GM12878 (cell line): ENCODE measurements at regions not wholly inside any gene's neighbourhood (a gene's known extent, or its start where the extent isn't known, plus 50 kb on each side); places are given as distances from the start of the nearest gene placed in this dataset.

Experiments used
- ATAC-seq: fragments of 200-7000 bp; cut with Tn5 transposase; 3 replicates; pipeline ENCODE4 v1.9.1; 2020; ENCODE audit warnings: mild to moderate bottlenecking, moderate library complexity
- BruUV-seq: library from RNA; stranded (reverse); fragments of 400-500 nt; replicated peaks from 2 replicates; lab custom pipeline; 2021; lab: Mats Ljungman, UMichigan
- CTCF ChIA-PET: fragments of 300-600 bp; sonication (Branson Sonifier 250); formaldehyde crosslinking; extraction: SDS; loops from one replicate; lab custom pipeline; 2021; ENCODE audit warnings: inconsistent platforms; lab: Yijun Ruan, JAX
- POLR2A ChIA-PET: fragments of 350-600 bp; formaldehyde crosslinking; extraction: SDS; loops from one replicate; lab custom pipeline; 2021; ENCODE audit warnings: inconsistent platforms; lab: Charles Lee
- RAD21 ChIA-PET: fragments of 300-600 bp; sonication (Branson Sonifier 250); formaldehyde crosslinking; loops from one replicate; lab custom pipeline; 2023; ENCODE audit warnings: antibody characterized with exemption; ENCODE audit not compliant: unreplicated experiment; lab: Charles Lee
- SMC1A ChIA-PET: fragments of 300-600 bp; sonication (Branson Sonifier 250); formaldehyde crosslinking; loops from one replicate; lab custom pipeline; 2023; ENCODE audit not compliant: unreplicated experiment, uncharacterized antibody; lab: Charles Lee
- DNase-seq: peaks from one replicate; pipeline ENCODE4 v3.0.0-alpha.2; 2011; ENCODE audit warnings: low read depth, low spot score
- FAIRE-seq: peaks from 3 replicates; lab custom pipeline; 2011; peaks lifted over from hg19 to GRCh38; lab: Jason Lieb, UNC
- H2AFZ ChIP-seq: 2 replicates; pipeline ENCODE4 v1.6.0; 2011; ENCODE audit warnings: low read depth, low read length, control low read depth; ENCODE audit not compliant: control insufficient read depth
- H3K27ac ChIP-seq: 2 replicates; pipeline ENCODE4 v1.5.1; 2011; ENCODE audit warnings: control low read depth; ENCODE audit not compliant: control insufficient read depth, insufficient read depth
- H3K27me3 ChIP-seq, 2 experiments: replicated peaks in 1 of 2; 2 replicates each; pipeline versions ENCODE4 v1.6.0 to v1.6.1; 2011; ENCODE audit warnings: low read length in 1 of 2; ENCODE audit not compliant: control insufficient read depth in 2 of 2, insufficient read depth in 2 of 2
- H3K36me3 ChIP-seq, 2 experiments: 2 replicates each; pipeline ENCODE4 v1.5.1; 2011; ENCODE audit warnings: low read length in 1 of 2; ENCODE audit not compliant: control insufficient read depth in 2 of 2, insufficient read depth in 2 of 2
- H3K4me1 ChIP-seq: 2 replicates; pipeline ENCODE4 v1.6.1; 2011; ENCODE audit warnings: mild to moderate bottlenecking, low read length, moderate library complexity, mixed read lengths; ENCODE audit not compliant: control insufficient read depth, insufficient read depth
- H3K4me2 ChIP-seq: 2 replicates; pipeline ENCODE4 v1.6.0; 2011; ENCODE audit warnings: control low read depth; ENCODE audit not compliant: control insufficient read depth, insufficient read depth
- H3K4me3 ChIP-seq: fragments of 200-600 bp; sonication (generic); 2 replicates; pipeline ENCODE4 v1.5.1; 2016
- H3K79me2 ChIP-seq: 2 replicates; pipeline ENCODE4 v1.6.0; 2011; ENCODE audit warnings: low read length; ENCODE audit not compliant: control insufficient read depth, insufficient read depth
- H3K9ac ChIP-seq: 2 replicates; pipeline ENCODE4 v1.8.0; 2011; ENCODE audit warnings: low read length, control low read depth, mixed read lengths; ENCODE audit not compliant: control insufficient read depth, insufficient read depth
- H3K9me3 ChIP-seq: replicated peaks from 3 replicates; pipeline ENCODE4 v1.5.1; 2011; ENCODE audit warnings: mild to moderate bottlenecking, low read length; ENCODE audit not compliant: control insufficient read depth, insufficient read depth
- H4K20me1 ChIP-seq: 2 replicates; pipeline ENCODE4 v1.6.0; 2011; ENCODE audit not compliant: control insufficient read depth, insufficient read depth
- ATF7 ChIP-seq: fragments of 450-650 bp; IDR thresholded peaks from 2 replicates; pipeline ENCODE4 v1.6.1; 2016; ENCODE audit warnings: low read depth, mild to moderate bottlenecking
- BHLHE40 ChIP-seq, 2 experiments: fragments of 450-650 bp in 1 of 2; IDR thresholded peaks; 2 replicates each; pipeline ENCODE4 v1.6.1; 2011 to 2017; ENCODE audit warnings: low read depth in 2 of 2, borderline replicate concordance in 1 of 2, improper control_type of control experiment in 1 of 2, low read length in 1 of 2, mild to moderate bottlenecking in 1 of 2
- BRCA1 ChIP-seq: IDR thresholded peaks from 2 replicates; pipeline ENCODE4 v1.6.1; 2011; ENCODE audit warnings: low read depth, low read length, improper control_type of control experiment
- HDGF ChIP-seq: fragments of 450-650 bp; IDR thresholded peaks from 2 replicates; pipeline ENCODE4 v1.6.1; 2016; ENCODE audit warnings: antibody characterized with exemption
- MEF2A ChIP-seq: IDR thresholded peaks from 2 replicates; pipeline ENCODE4 v1.6.1; 2011; ENCODE audit warnings: low read depth, mild to moderate bottlenecking, low read length, moderate library complexity; ENCODE audit not compliant: insufficient read depth
- MTA3 ChIP-seq: IDR thresholded peaks from 2 replicates; pipeline ENCODE4 v1.6.1; 2012; ENCODE audit warnings: low read length, inconsistent platforms, borderline replicate concordance
- MYC ChIP-seq: IDR thresholded peaks from 2 replicates; pipeline ENCODE4 v1.6.1; 2011; ENCODE audit warnings: mild to moderate bottlenecking, low read length, moderate library complexity, inconsistent platforms; ENCODE audit not compliant: insufficient read depth, insufficient replicate concordance, insufficient read length, severe bottlenecking
- POLR2AphosphoS5 ChIP-seq: IDR thresholded peaks from 2 replicates; pipeline ENCODE4 v1.6.1; 2011; ENCODE audit warnings: mild to moderate bottlenecking, low read length, inconsistent platforms
- SIN3A ChIP-seq: IDR thresholded peaks from 2 replicates; pipeline ENCODE4 v1.6.1; 2012; ENCODE audit warnings: low read depth, low read length, improper control_type of control experiment
- SMAD5 ChIP-seq: IDR thresholded peaks from 2 replicates; pipeline ENCODE4 v1.6.1; 2016; ENCODE audit warnings: antibody characterized with exemption, low read depth
- STAT3 ChIP-seq: IDR thresholded peaks from 2 replicates; pipeline ENCODE4 v1.6.1; 2011; ENCODE audit warnings: low read depth, low read length, improper control_type of control experiment
- ZZZ3 ChIP-seq: IDR thresholded peaks from 2 replicates; pipeline ENCODE4 v1.6.1; 2011; ENCODE audit warnings: low read depth; ENCODE audit not compliant: control insufficient read depth, insufficient read length
- WGBS: methylation state at CpG from one replicate; pipeline ENCODE4 v1.1.6; 2016; ENCODE audit warnings: low lambda C conversion rate; ENCODE audit not compliant: insufficient replicate concordance, insufficient coverage; ENCODE audit errors: missing lambda C conversion rate; 5-methylcytosine and 5-hydroxymethylcytosine counted together
- in situ Hi-C: fragments of 300-500 bp; cut with MboI; formaldehyde crosslinking; loops from 9 replicates; pipeline ENCODE4 v1.14.3; 2018; ENCODE audit warnings: mixed read lengths
- intact Hi-C: fragments of 100-400 bp; cut with micrococcal nuclease; formaldehyde crosslinking; loops from one replicate; pipeline ENCODE4 v1.14.2; 2022; ENCODE audit not compliant: unreplicated experiment
- TF ChIP-seq, protein P1 (sequence below): fragments of 450-650 bp; IDR thresholded peaks from 2 replicates; pipeline ENCODE4 v1.6.1; 2017; ENCODE audit warnings: low read depth, mild to moderate bottlenecking, moderate library complexity
- TF ChIP-seq, protein P2 (sequence below): fragments of 450-650 bp; IDR thresholded peaks from 2 replicates; pipeline ENCODE4 v1.6.1; 2017; ENCODE audit warnings: antibody characterized with exemption, mild to moderate bottlenecking, moderate library complexity
- TF ChIP-seq, protein P3 (sequence below): fragments of 450-650 bp; IDR thresholded peaks from 2 replicates; pipeline ENCODE4 v1.6.1; 2016; ENCODE audit warnings: mild to moderate bottlenecking, moderate library complexity, borderline replicate concordance
- TF ChIP-seq, protein P4 (sequence below): fragments of 450-650 bp; IDR thresholded peaks from 2 replicates; pipeline ENCODE4 v1.6.1; 2016; ENCODE audit warnings: mild to moderate bottlenecking

DNA sequence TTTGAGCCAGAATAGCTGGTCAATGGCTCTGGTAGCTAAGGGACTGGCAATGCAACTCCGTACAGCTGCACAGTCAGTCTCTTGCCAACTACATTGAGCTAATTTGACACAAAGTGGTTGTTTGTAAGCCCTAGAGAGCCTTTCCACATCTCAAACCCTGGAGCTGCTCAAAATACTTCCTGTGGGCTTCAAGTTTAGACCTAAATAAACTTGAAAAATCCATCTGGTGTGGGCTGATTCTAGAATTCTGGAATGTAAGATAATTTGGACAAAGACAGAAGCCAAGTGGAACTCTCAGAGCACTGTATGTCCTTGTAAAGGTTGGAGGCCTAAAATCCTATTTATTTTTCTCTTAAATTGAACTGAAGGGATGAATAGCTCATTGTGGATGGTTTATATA, 380.8 kb downstream of the SPRY1 start:
- H3K36me3 ChIP-seq, result no peaks in the 10 kb centered on the region
- intact Hi-C loops (loop anchor here (10.0 kb wide), 1 partner anchor 383 kb away; the partner anchor contains the start of gene SPRY1), in situ Hi-C loops (loop anchor here (10.0 kb wide), 1 partner anchor 327 kb away; no protein-coding TSS in a partner anchor)
- 92% methylated on average over 1 of the region's 1 CpG for WGBS
- no peaks in the 10 kb centered on the region for H3K9me3 ChIP-seq
- no peak overlapping the region for H2AFZ ChIP-seq
- ChIA-PET RAD21 (no interaction called here), SMC1A (interaction anchor here (1.1 kb wide), 1 partner anchor 547 kb away, joined by 3 read pairs; no protein-coding TSS in a partner anchor), POLR2A (no interaction called here), CTCF (no interaction called here)
- BruUV-seq, result no TSS peak
- DNase-seq (no peak), FAIRE-seq (no peak), ATAC-seq (no peak)
- no peak overlapping the region for H3K27ac ChIP-seq
- H3K27me3 ChIP-seq, result no peaks in the 10 kb centered on the region
- H4K20me1 ChIP-seq, result no peaks in the 10 kb centered on the region
- H3K4me1 ChIP-seq, result peaks cover 3% of the 10 kb centered on the region; the same call in 1 of the 2 replicates
- H3K4me3 ChIP-seq, result no peak overlapping the region
- H3K9ac ChIP-seq, result no peak overlapping the region
- H3K4me2 ChIP-seq, result no peak overlapping the region
- no peaks in the 10 kb centered on the region for H3K79me2 ChIP-seq
- TF ChIP-seq MEF2A (no peak), ZZZ3 (no peak), SMAD5 (no peak), HDGF (no peak), POLR2AphosphoS5 (no peak), ATF7 (no peak), SIN3A (no peak), STAT3 (no peak), BRCA1 (no peak), MYC (no peak), MTA3 (no peak), BHLHE40 (IDR thresholded peaks at IDR 0.05; ENCODE audit: borderline replicate concordance in 1 of 2, low read depth in 2 of 2, low read length in 1 of 2) (no peak)
- TF ChIP-seq, protein P1, sequence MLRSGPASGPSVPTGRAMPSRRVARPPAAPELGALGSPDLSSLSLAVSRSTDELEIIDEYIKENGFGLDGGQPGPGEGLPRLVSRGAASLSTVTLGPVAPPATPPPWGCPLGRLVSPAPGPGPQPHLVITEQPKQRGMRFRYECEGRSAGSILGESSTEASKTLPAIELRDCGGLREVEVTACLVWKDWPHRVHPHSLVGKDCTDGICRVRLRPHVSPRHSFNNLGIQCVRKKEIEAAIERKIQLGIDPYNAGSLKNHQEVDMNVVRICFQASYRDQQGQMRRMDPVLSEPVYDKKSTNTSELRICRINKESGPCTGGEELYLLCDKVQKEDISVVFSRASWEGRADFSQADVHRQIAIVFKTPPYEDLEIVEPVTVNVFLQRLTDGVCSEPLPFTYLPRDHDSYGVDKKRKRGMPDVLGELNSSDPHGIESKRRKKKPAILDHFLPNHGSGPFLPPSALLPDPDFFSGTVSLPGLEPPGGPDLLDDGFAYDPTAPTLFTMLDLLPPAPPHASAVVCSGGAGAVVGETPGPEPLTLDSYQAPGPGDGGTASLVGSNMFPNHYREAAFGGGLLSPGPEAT, result no peak
- TF ChIP-seq, protein P2, sequence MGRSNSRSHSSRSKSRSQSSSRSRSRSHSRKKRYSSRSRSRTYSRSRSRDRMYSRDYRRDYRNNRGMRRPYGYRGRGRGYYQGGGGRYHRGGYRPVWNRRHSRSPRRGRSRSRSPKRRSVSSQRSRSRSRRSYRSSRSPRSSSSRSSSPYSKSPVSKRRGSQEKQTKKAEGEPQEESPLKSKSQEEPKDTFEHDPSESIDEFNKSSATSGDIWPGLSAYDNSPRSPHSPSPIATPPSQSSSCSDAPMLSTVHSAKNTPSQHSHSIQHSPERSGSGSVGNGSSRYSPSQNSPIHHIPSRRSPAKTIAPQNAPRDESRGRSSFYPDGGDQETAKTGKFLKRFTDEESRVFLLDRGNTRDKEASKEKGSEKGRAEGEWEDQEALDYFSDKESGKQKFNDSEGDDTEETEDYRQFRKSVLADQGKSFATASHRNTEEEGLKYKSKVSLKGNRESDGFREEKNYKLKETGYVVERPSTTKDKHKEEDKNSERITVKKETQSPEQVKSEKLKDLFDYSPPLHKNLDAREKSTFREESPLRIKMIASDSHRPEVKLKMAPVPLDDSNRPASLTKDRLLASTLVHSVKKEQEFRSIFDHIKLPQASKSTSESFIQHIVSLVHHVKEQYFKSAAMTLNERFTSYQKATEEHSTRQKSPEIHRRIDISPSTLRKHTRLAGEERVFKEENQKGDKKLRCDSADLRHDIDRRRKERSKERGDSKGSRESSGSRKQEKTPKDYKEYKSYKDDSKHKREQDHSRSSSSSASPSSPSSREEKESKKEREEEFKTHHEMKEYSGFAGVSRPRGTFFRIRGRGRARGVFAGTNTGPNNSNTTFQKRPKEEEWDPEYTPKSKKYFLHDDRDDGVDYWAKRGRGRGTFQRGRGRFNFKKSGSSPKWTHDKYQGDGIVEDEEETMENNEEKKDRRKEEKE, result no peak
- TF ChIP-seq, protein P3, sequence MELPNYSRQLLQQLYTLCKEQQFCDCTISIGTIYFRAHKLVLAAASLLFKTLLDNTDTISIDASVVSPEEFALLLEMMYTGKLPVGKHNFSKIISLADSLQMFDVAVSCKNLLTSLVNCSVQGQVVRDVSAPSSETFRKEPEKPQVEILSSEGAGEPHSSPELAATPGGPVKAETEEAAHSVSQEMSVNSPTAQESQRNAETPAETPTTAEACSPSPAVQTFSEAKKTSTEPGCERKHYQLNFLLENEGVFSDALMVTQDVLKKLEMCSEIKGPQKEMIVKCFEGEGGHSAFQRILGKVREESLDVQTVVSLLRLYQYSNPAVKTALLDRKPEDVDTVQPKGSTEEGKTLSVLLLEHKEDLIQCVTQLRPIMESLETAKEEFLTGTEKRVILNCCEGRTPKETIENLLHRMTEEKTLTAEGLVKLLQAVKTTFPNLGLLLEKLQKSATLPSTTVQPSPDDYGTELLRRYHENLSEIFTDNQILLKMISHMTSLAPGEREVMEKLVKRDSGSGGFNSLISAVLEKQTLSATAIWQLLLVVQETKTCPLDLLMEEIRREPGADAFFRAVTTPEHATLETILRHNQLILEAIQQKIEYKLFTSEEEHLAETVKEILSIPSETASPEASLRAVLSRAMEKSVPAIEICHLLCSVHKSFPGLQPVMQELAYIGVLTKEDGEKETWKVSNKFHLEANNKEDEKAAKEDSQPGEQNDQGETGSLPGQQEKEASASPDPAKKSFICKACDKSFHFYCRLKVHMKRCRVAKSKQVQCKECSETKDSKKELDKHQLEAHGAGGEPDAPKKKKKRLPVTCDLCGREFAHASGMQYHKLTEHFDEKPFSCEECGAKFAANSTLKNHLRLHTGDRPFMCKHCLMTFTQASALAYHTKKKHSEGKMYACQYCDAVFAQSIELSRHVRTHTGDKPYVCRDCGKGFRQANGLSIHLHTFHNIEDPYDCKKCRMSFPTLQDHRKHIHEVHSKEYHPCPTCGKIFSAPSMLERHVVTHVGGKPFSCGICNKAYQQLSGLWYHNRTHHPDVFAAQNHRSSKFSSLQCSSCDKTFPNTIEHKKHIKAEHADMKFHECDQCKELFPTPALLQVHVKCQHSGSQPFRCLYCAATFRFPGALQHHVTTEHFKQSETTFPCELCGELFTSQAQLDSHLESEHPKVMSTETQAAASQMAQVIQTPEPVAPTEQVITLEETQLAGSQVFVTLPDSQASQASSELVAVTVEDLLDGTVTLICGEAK, result no peak
- TF ChIP-seq, protein P4, sequence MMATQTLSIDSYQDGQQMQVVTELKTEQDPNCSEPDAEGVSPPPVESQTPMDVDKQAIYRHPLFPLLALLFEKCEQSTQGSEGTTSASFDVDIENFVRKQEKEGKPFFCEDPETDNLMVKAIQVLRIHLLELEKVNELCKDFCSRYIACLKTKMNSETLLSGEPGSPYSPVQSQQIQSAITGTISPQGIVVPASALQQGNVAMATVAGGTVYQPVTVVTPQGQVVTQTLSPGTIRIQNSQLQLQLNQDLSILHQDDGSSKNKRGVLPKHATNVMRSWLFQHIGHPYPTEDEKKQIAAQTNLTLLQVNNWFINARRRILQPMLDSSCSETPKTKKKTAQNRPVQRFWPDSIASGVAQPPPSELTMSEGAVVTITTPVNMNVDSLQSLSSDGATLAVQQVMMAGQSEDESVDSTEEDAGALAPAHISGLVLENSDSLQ, result no peak
